Fibroblast of skin of left biceps (primary cell): ENCODE measurements at regions not wholly inside any gene's neighbourhood (a gene's known extent, or its start where the extent isn't known, plus 50 kb on each side); places are given as distances from the start of the nearest gene placed in this dataset.
"Not testable (repeated sequence)": the region's sequence is repeated elsewhere in the genome, so short reads cannot be mapped to it uniquely, and the experiment has no call there.

Experiments used
- DNase-seq, 2 experiments: peaks; one replicate each; pipeline ENCODE4 v3.0.0-alpha.2; 2013; ENCODE audit warnings: low read depth in 2 of 2

GRCh38 chr7:68162712-68163111 is 1166.1 kb downstream of the TYW1 start:
- no peak for DNase-seq

GRCh38 chr7:68166525-68166924 is 1169.9 kb downstream of the TYW1 start:
- no peak for DNase-seq

- no peak for DNase-seq
These were observed 1176.9 kb downstream of the TYW1 start for GRCh38 chr7:68173513-68173912.

DNA sequence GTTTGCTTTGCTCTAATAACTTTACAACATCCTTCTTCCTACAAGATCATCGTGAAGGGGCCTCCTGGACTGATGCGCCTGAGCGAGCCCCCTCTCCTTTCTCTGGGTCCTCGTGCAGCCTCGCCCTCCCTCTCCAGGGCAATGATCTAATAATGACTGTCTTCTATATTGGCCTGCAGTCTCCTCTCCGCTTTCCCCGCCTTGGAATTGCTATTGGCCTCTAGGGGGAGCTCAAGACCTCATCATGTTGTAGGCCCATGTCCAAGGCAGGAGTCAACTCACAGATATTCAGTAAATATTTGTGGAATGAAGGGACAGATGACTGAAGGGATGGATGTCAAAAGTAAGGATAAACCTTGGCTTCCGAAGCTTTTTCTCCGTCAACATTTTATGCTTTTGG is 1180.3 kb downstream of the TYW1 start:
- peak; percentile 61 to 64 for DNase-seq

DNA sequence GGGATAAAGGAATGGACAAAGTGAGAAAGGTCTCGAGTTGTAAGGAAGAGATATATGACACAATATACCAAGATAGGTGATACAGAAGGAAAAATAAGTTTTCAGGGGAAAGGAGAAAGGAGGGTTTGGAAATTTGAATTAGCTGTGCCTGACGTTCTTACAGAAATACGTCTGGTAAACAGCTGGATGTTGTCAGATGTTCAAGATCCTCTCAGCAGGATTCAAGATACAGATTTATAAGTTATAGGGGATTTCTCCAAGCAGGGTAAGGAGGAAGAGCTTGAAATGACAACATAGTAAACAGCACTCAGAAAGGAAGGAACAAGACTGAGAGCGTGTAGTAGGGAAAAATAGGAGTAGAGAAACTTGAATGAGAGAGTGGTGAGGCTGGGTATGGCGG is 1184.1 kb downstream of the TYW1 start:
- DNase-seq, result no peak

DNA sequence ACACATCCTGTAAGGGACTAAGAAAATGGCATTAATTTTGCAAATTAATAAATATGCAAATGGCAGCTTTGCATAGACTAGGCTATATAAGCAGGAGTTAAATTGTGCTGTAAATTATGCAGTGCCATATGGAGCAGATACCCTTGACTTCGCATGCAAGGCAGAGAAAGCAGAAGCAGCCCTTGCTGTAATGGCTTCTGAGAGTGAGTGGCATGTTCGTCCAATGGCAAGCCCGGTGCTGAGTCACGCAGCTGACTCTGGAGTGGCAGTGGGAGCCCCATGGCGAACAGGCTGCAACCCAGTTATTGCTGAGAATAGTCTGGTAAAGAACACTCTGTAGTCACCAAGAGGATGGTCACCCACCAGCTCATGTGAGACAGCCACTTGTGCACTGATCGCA is 1186.5 kb downstream of the TYW1 start:
- DNase-seq, result no peak

- DNase-seq, result no peak
These were observed 1189.2 kb downstream of the TYW1 start for GRCh38 chr7:68185631-68186456.

DNA sequence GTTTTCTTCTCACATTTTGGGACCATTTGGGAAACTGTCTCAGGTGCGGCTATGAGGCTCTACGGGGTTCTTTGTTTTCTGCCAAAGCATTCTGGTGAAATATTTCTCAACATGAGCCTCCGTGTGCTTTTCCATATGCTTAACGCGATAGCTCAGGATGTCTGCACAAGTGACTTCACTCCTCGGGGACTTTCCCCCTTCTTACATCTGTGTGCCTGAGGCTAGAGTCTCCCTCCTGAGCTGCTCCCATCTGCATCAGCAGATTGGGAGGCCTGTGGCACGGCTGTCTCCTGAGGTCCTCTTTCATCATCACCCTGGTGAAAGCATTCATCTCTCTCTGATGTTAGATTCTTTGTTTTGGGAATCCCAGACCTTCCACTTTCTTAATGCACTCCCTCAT is 1190.9 kb downstream of the TYW1 start:
- DNase-seq, result no peak

DNA sequence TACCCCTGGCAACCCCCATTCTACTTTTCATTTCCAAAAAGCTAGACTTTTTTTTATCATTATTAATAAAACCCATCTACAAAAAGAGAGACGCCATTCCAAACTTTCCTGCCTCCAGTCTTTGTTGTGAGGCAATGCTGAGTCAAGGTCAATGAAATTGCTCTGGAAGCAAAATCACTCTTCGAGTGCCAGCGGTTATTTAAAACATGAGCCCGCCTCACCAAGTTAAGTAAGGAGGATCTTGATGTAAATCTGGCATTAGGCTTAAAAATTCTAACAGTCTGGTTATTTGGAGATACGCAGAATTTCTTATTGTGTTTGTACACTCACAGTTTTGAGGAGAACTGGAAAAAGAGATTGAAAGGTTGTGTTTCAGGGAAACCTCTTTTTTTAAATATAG is 1196.3 kb downstream of the TYW1 start:
- no peak for DNase-seq

DNA sequence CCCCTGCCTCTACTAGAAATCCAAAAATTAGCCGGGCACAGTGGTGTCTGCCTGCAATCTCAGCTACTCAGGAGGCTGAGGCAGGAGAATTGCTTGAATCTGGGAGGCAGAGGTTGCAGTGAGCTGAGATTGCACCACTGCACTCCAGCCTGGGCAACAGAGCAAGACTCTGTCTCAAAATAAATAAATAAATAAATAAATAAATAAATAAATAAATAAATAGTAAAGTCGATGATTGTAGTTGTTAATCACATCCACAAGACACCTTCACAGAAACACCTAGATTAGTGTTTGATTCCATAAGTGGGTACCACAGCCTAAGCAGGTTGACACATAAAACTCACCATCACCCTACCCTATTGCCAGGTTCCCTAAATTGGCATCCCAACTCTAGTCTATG is 1199.0 kb downstream of the TYW1 start:
- not testable (repeated sequence) for DNase-seq

- no peak for DNase-seq
These were observed 1203.5 kb downstream of the TYW1 start for GRCh38 chr7:68200051-68200670.

GRCh38 chr7:68203251-68203650 is 1206.6 kb downstream of the TYW1 start:
- DNase-seq, result no peak

DNA sequence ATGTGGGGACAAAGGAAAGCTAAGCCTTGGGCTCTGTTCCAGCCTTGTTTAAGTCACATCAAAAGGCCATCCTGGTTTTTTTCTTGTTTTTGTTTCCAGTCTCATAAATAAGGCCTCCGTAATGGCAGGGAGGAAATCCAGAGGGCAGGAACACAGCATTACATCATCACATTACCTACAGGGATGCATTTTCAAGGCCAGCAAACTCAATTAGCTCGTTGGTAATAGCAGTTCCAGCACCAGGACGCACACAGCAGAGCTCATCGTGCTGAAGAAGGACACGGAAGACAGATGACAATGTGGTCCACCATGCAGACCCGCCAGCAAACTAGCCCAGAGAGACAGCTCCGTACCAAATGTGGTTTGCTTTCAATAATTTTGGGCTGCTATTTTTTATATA is 1209.2 kb downstream of the TYW1 start:
- no peak for DNase-seq

DNA sequence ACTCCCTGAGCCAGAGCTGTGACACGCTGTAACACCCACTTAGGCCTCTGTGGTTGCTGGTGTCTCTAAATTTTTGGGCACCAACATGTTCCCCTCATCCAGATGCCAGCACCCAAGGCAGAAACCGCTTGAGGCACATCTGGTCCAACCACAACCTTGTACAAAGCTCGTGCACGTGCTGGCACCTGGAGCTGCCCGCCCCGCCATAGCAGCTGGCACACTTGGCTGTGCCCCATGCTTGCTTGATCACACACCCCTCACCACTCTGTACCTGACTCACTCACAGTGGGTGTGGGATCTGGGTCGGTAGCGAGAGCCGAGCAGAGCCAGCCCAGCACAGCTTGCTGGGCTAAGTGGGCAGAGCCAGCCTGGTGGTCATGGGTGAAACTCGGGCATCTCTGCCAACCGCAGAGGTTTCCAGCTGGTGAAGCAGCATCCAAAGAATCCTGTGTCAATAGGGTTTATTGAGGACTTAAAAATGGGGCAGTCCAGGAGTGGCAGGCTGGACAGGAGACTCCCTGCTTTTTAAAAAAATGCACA is 1210.4 kb downstream of the TYW1 start:
- DNase-seq, result no peak

GRCh38 chr7:68207676-68208075 is 1211.0 kb downstream of the TYW1 start:
- DNase-seq, result no peak

- no peak for DNase-seq
These were observed 1212.9 kb downstream of the TYW1 start for GRCh38 chr7:68209486-68209885.

DNA sequence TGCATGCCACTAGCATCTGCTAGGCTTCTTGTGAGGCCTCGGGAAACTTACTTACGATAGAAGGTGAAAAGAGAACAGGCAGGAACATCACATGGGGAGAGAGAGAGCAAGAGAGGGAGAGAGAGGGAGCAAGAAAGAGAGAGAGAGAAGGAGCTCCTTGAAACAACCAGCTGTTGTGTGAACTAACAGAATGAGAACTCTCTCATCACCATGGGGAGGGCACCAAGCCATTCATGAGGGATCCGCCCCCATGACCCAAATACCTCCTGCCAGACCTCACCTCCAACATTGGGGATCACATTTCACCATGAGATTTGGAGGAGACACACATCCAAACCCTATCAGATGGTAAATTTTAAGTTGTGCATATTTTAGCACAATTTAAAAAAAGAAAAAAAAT is 1217.2 kb downstream of the TYW1 start:
- no peak for DNase-seq

GRCh38 chr7:68216051-68216450 is 1219.4 kb downstream of the TYW1 start:
- DNase-seq, result no peak

- DNase-seq, result no peak
These were observed 1220.8 kb downstream of the TYW1 start for GRCh38 chr7:68217426-68217825.

- DNase-seq, result no peak
These were observed 1221.8 kb downstream of the TYW1 start for GRCh38 chr7:68218461-68218860.

GRCh38 chr7:68222311-68222710 is 1225.7 kb downstream of the TYW1 start:
- DNase-seq, result no peak

- DNase-seq, result no peak
These were observed 1227.6 kb downstream of the TYW1 start for GRCh38 chr7:68224041-68224741.

- DNase-seq, result not testable (repeated sequence)
These were observed 1234.4 kb downstream of the TYW1 start for GRCh38 chr7:68231011-68231410.
